CD4-positive, alpha-beta memory T cell (primary cell): ENCODE measurements at regions not wholly inside any gene's neighbourhood (a gene's known extent, or its start where the extent isn't known, plus 50 kb on each side); places are given as distances from the start of the nearest gene placed in this dataset.

ENCODE experiments used
- CTCF ChIA-PET: fragments of 350-600 bp; sonication (Branson Sonifier 250); formaldehyde crosslinking; loops from one replicate; lab custom pipeline; 2021; ENCODE audit warnings: inconsistent platforms; ENCODE audit not compliant: partially characterized antibody; lab: Charles Lee
- POLR2A ChIA-PET: fragments of 350-600 bp; sonication (Branson Sonifier 250); formaldehyde crosslinking; loops from one replicate; lab custom pipeline; 2021; ENCODE audit not compliant: partially characterized antibody; lab: Charles Lee
- DNase-seq, 5 donors: peaks; one replicate each; pipeline versions ENCODE4 v3.0.0 to v3.0.0-alpha.2; 2020 to 2022; ENCODE audit warnings: mixed read lengths in 1 of 5
- H3K27ac ChIP-seq: one replicate; pipeline ENCODE4 v1.7.0; 2013; ENCODE audit warnings: low read depth, low read length
- H3K27me3 ChIP-seq: 2 replicates; pipeline ENCODE4 v1.7.0; 2013; ENCODE audit warnings: mild to moderate bottlenecking, low read length, moderate library complexity; ENCODE audit not compliant: insufficient read depth
- H3K36me3 ChIP-seq: 2 replicates; pipeline ENCODE4 v1.7.0; 2013; ENCODE audit warnings: mild to moderate bottlenecking, low read length, moderate library complexity; ENCODE audit not compliant: insufficient read depth
- H3K4me1 ChIP-seq: 2 replicates; pipeline ENCODE4 v1.7.0; 2013; ENCODE audit warnings: mild to moderate bottlenecking, low read length, moderate library complexity; ENCODE audit not compliant: insufficient read depth
- H3K4me3 ChIP-seq, 2 donors: one replicate each; pipeline ENCODE4 v1.7.0; 2013; ENCODE audit warnings: low read length in 2 of 2, mild to moderate bottlenecking in 1 of 2
- H3K9me3 ChIP-seq, 2 donors: one replicate each; pipeline ENCODE4 v1.7.0; 2013; ENCODE audit warnings: low read length in 2 of 2, control low read depth in 1 of 2; ENCODE audit not compliant: control insufficient read depth in 1 of 2
- H3K27ac Mint-ChIP-seq, 7 donors: one replicate each; pipeline ENCODE4 v1.8.0; 2020 to 2021; ENCODE audit warnings: mixed read lengths in 7 of 7, mild to moderate bottlenecking in 6 of 7, inconsistent platforms in 3 of 7, moderate library complexity in 3 of 7
- H3K27me3 Mint-ChIP-seq, 2 donors: one replicate each; pipeline ENCODE4 v1.8.0; 2020 to 2021; ENCODE audit warnings: mixed read lengths in 2 of 2
- H3K36me3 Mint-ChIP-seq, 2 donors: one replicate each; pipeline ENCODE4 v1.8.0; 2020 to 2021; ENCODE audit warnings: mixed read lengths in 2 of 2, inconsistent platforms in 1 of 2, mild to moderate bottlenecking in 1 of 2
- H3K4me1 Mint-ChIP-seq, 4 donors: one replicate each; pipeline ENCODE4 v1.8.0; 2020 to 2021; ENCODE audit warnings: mixed read lengths in 4 of 4, mild to moderate bottlenecking in 1 of 4
- H3K4me3 Mint-ChIP-seq, 8 donors: one replicate each; pipeline ENCODE4 v1.8.0; 2020 to 2021; ENCODE audit warnings: mixed read lengths in 8 of 8, mild to moderate bottlenecking in 7 of 8, moderate library complexity in 6 of 8, inconsistent platforms in 3 of 8
- H3K9me3 Mint-ChIP-seq, 8 donors: one replicate each; pipeline ENCODE4 v1.8.0; 2020 to 2021; ENCODE audit warnings: mixed read lengths in 8 of 8, mild to moderate bottlenecking in 5 of 8, inconsistent platforms in 3 of 8, moderate library complexity in 1 of 8
- intact Hi-C: fragments of 100-400 bp; cut with micrococcal nuclease; formaldehyde crosslinking; loops from one replicate; pipeline ENCODE4 v1.15.1; 2023

DNA sequence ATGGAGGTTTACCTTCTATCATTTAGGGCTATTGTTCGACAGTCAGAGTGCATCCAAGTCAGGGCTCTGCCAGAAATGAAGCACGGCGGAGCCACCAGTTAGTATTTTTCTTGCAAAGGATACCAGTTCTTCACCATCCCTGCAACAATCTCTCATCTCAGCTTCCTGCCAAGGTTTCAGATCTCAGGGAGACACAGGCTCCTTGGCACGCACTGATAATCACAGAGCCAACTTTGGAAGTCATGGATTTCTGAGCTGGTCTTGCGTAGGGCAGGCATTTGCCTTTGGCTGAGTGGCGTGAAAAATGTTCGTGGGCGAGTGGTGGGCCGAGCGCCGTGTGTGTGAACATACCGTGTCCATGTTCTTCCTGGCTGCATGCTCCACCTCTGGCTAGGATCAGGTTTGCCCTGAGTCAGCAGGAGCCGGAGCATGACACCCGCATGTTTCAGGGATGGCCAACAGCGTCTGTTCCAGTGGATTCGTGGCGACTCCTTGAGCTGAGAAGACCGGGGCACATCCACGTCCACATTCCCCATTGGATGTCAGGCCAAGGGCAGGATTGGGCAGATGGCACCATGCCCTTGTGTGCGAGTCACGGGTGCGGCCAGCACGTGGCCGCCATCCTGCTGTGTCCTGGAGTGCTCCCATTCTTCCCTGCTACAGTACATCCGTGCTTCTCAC, 118.5 kb upstream of the C1orf174 start:
- no peak for DNase-seq
- Mint-ChIP-seq H3K9me3 (peaks cover 0 to 2% (median 0%) of the 10 kb centered on the region in 8 donors), H3K27me3 (peaks cover 3 to 4% of the 10 kb centered on the region in 2 donors), H3K4me3 (no peak overlapping the region), H3K4me1 (peaks cover 0 to 8% (median 6%) of the 10 kb centered on the region in 4 donors), H3K36me3 (no peaks in the 10 kb centered on the region), H3K27ac (no peak overlapping the region)
- no peaks in the 10 kb centered on the region for H3K27me3 ChIP-seq
- ChIA-PET CTCF (no interaction called here), POLR2A (no interaction called here)
- no peaks in the 10 kb centered on the region for H3K4me1 ChIP-seq
- no peak overlapping the region for H3K27ac ChIP-seq
- no peaks in the 10 kb centered on the region for H3K9me3 ChIP-seq
- intact Hi-C loops = no loop called here
- H3K36me3 ChIP-seq = no peaks in the 10 kb centered on the region
- H3K4me3 ChIP-seq = no peak overlapping the region

GRCh38 chr1:4019147-4019521, 119.1 kb upstream of the C1orf174 start:
- intact Hi-C loops = no loop called here
- H3K27ac ChIP-seq = no peak overlapping the region
- H3K27me3 ChIP-seq = no peaks in the 10 kb centered on the region
- H3K9me3 ChIP-seq = no peaks in the 10 kb centered on the region
- no peak overlapping the region for H3K4me3 ChIP-seq
- H3K4me3 Mint-ChIP-seq = no peak overlapping the region
- POLR2A ChIA-PET = no interaction called here
- H3K4me1 Mint-ChIP-seq = peaks cover 0 to 8% (median 6%) of the 10 kb centered on the region in 4 donors
- no peak for DNase-seq
- H3K36me3 ChIP-seq = no peaks in the 10 kb centered on the region
- peaks cover 0 to 2% (median 0%) of the 10 kb centered on the region in 8 donors for H3K9me3 Mint-ChIP-seq
- peak overlapping the region in 1 of 7 donors; percentile 49 for H3K27ac Mint-ChIP-seq
- H3K27me3 Mint-ChIP-seq = peaks cover 3 to 4% of the 10 kb centered on the region in 2 donors
- CTCF ChIA-PET = no interaction called here
- H3K36me3 Mint-ChIP-seq = no peaks in the 10 kb centered on the region
- no peaks in the 10 kb centered on the region for H3K4me1 ChIP-seq

- Histone ChIP-seq H3K4me3 (no peak overlapping the region), H3K27ac (no peak overlapping the region), H3K4me1 (no peaks in the 10 kb centered on the region), H3K36me3 (no peaks in the 10 kb centered on the region), H3K27me3 (no peaks in the 10 kb centered on the region), H3K9me3 (no peaks in the 10 kb centered on the region)
- Mint-ChIP-seq H3K9me3 (peaks cover 0 to 2% (median 0%) of the 10 kb centered on the region in 8 donors), H3K4me1 (peaks cover 0 to 8% (median 6%) of the 10 kb centered on the region in 4 donors), H3K27me3 (peaks cover 4 to 8% of the 10 kb centered on the region in 2 donors), H3K27ac (no peak overlapping the region), H3K4me3 (no peak overlapping the region), H3K36me3 (no peaks in the 10 kb centered on the region)
- intact Hi-C loops = no loop called here
- CTCF ChIA-PET = no interaction called here
- no peak for DNase-seq
- POLR2A ChIA-PET = no interaction called here
These were observed 119.7 kb upstream of the C1orf174 start for GRCh38 chr1:4019606-4020331.

GRCh38 chr1:4020449-4020848, 120.4 kb upstream of the C1orf174 start:
- DNase-seq = no peak
- CTCF ChIA-PET = no interaction called here
- Histone ChIP-seq H3K27me3 (no peaks in the 10 kb centered on the region), H3K4me3 (no peak overlapping the region), H3K9me3 (no peaks in the 10 kb centered on the region), H3K27ac (no peak overlapping the region), H3K36me3 (no peaks in the 10 kb centered on the region), H3K4me1 (no peaks in the 10 kb centered on the region)
- Mint-ChIP-seq H3K4me1 (peaks cover 0 to 8% (median 6%) of the 10 kb centered on the region in 4 donors), H3K9me3 (peaks cover 0 to 2% (median 0%) of the 10 kb centered on the region in 8 donors), H3K36me3 (no peaks in the 10 kb centered on the region), H3K27me3 (peaks cover 4 to 10% of the 10 kb centered on the region in 2 donors), H3K4me3 (no peak overlapping the region), H3K27ac (no peak overlapping the region)
- intact Hi-C loops = no loop called here
- POLR2A ChIA-PET = no interaction called here

- intact Hi-C loops = no loop called here
- peaks cover 0 to 5% (median 2%) of the 10 kb centered on the region in 4 donors for H3K4me1 Mint-ChIP-seq
- peaks cover 4 to 11% of the 10 kb centered on the region in 2 donors for H3K27me3 Mint-ChIP-seq
These were observed 121.3 kb upstream of the C1orf174 start for GRCh38 chr1:4021136-4021973.

DNA sequence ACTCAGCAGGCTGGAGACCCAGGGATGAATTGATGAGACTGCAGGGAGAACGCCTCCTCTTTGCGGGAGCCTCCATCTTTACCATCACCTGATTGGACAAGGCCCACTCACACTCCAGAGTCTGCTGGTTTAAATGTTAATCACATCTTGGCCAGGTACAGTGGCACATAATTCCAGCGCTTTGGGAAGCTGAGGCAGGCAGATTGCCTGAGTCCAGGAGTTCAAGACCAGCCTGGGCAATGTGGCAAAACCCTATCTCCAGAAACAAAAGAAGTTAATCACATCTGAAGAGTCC, 121.8 kb upstream of the C1orf174 start:
- Histone ChIP-seq H3K4me3 (no peak overlapping the region), H3K27ac (no peak overlapping the region), H3K27me3 (no peaks in the 10 kb centered on the region), H3K36me3 (no peaks in the 10 kb centered on the region), H3K4me1 (no peaks in the 10 kb centered on the region), H3K9me3 (no peaks in the 10 kb centered on the region)
- ChIA-PET POLR2A (no interaction called here), CTCF (no interaction called here)
- DNase-seq = no peak
- Mint-ChIP-seq H3K27ac (no peak overlapping the region), H3K36me3 (no peaks in the 10 kb centered on the region), H3K27me3 (peaks cover 4 to 7% of the 10 kb centered on the region in 2 donors), H3K4me3 (no peak overlapping the region), H3K4me1 (peaks cover 0 to 2% (median under 1%) of the 10 kb centered on the region in 4 donors), H3K9me3 (peaks cover 0 to 4% (median 0%) of the 10 kb centered on the region in 8 donors)
- intact Hi-C loops = no loop called here

More at GRCh38 chr1:4021136-4021973, 121.3 kb upstream of the C1orf174 start:
- no peak for DNase-seq
- ChIA-PET POLR2A (no interaction called here), CTCF (no interaction called here)
- Histone ChIP-seq H3K27ac (no peak overlapping the region), H3K4me3 (no peak overlapping the region), H3K27me3 (no peaks in the 10 kb centered on the region), H3K4me1 (no peaks in the 10 kb centered on the region), H3K9me3 (no peaks in the 10 kb centered on the region), H3K36me3 (no peaks in the 10 kb centered on the region)
- no peaks in the 10 kb centered on the region for H3K36me3 Mint-ChIP-seq
- H3K9me3 Mint-ChIP-seq = peaks cover 0 to 4% (median 0%) of the 10 kb centered on the region in 8 donors
- no peak overlapping the region for H3K4me3 Mint-ChIP-seq
- H3K27ac Mint-ChIP-seq = no peak overlapping the region

DNA sequence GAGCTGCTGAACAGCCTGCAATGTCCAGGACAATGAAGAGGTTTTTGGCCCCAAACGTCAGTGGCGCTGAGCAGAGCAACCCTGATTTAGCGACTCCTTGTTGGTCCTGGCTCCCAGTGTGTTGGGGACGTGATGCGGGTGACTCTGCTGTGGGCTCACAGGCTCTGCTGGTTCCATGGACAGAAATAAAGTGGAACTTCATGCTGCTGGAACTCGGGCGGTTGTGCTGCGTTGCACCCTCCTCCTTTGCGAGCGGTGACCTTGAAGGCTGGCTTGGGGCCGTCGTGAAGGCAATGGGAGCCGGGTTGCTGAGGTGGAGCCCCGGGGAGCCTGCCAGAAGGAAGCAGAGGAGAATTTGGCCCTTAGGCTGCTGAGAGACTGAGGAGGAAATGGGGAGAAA, 122.6 kb upstream of the C1orf174 start:
- Histone ChIP-seq H3K4me1 (no peaks in the 10 kb centered on the region), H3K36me3 (no peaks in the 10 kb centered on the region), H3K27me3 (no peaks in the 10 kb centered on the region), H3K4me3 (no peak overlapping the region), H3K27ac (no peak overlapping the region), H3K9me3 (no peaks in the 10 kb centered on the region)
- ChIA-PET CTCF (no interaction called here), POLR2A (no interaction called here)
- Mint-ChIP-seq H3K9me3 (peaks cover 0 to 4% (median 0%) of the 10 kb centered on the region in 8 donors), H3K4me3 (no peak overlapping the region), H3K27ac (no peak overlapping the region), H3K36me3 (no peaks in the 10 kb centered on the region), H3K4me1 (no peaks in the 10 kb centered on the region), H3K27me3 (peaks cover 4 to 7% of the 10 kb centered on the region in 2 donors)
- intact Hi-C loops = no loop called here
- DNase-seq = no peak
